Dendritic cell treated with granulocyte-macrophage colony-stimulating factor and Interleukin-4, amounts not matched to agents 40 ng/mL and 50 ng/mL, for 4 days (primary cell): ENCODE measurements at regions not wholly inside any gene's neighbourhood (a gene's known extent, or its start where the extent isn't known, plus 50 kb on each side); places are given as distances from the start of the nearest gene placed in this dataset.

ENCODE experiments used
- H3K27ac Mint-ChIP-seq: one replicate; pipeline ENCODE4 v1.8.0; 2022; ENCODE audit warnings: mild to moderate bottlenecking, mixed read lengths
- H3K27me3 Mint-ChIP-seq: one replicate; pipeline ENCODE4 v1.8.0; 2022; ENCODE audit warnings: mild to moderate bottlenecking, mixed read lengths
- H3K36me3 Mint-ChIP-seq: one replicate; pipeline ENCODE4 v1.8.0; 2022; ENCODE audit warnings: low read depth, mixed read lengths
- H3K4me1 Mint-ChIP-seq: one replicate; pipeline ENCODE4 v1.8.0; 2022; ENCODE audit warnings: low read depth, mixed read lengths
- H3K4me3 Mint-ChIP-seq: one replicate; pipeline ENCODE4 v1.8.0; 2022; ENCODE audit warnings: mild to moderate bottlenecking, moderate library complexity, mixed read lengths
- H3K9me3 Mint-ChIP-seq: one replicate; pipeline ENCODE4 v1.8.0; 2022; ENCODE audit warnings: mixed read lengths
- intact Hi-C: fragments of 100-400 bp; cut with micrococcal nuclease; formaldehyde crosslinking; loops from one replicate; pipeline ENCODE4 v1.15.0; 2022

GRCh38 chr7:136652635-136653370 lies 215.6 kb upstream of the CHRM2 start:
- Mint-ChIP-seq H3K27me3 (no peaks in the 10 kb centered on the region), H3K27ac (no peak overlapping the region), H3K4me3 (no peak overlapping the region), H3K36me3 (no peaks in the 10 kb centered on the region), H3K4me1 (no peaks in the 10 kb centered on the region), H3K9me3 (peaks cover 39% of the 10 kb centered on the region)
- intact Hi-C loops = no loop called here

GRCh38 chr7:136640977-136641376 lies 227.5 kb upstream of the CHRM2 start:
- no peak overlapping the region for H3K27ac Mint-ChIP-seq
- H3K4me3 Mint-ChIP-seq = no peak overlapping the region
- no peaks in the 10 kb centered on the region for H3K36me3 Mint-ChIP-seq
- intact Hi-C loops = no loop called here
- H3K4me1 Mint-ChIP-seq = no peaks in the 10 kb centered on the region
- no peaks in the 10 kb centered on the region for H3K27me3 Mint-ChIP-seq
- H3K9me3 Mint-ChIP-seq = no peaks in the 10 kb centered on the region

- Mint-ChIP-seq H3K4me1 (no peaks in the 10 kb centered on the region), H3K36me3 (no peaks in the 10 kb centered on the region), H3K9me3 (peaks cover 15% of the 10 kb centered on the region), H3K27ac (no peak overlapping the region), H3K4me3 (no peak overlapping the region), H3K27me3 (no peaks in the 10 kb centered on the region)
- intact Hi-C loops = no loop called here
Observed at GRCh38 chr7:136637813-136638212, 230.6 kb upstream of the CHRM2 start.

GRCh38 chr7:136635751-136636150 lies 232.7 kb upstream of the CHRM2 start:
- Mint-ChIP-seq H3K27me3 (no peaks in the 10 kb centered on the region), H3K4me3 (no peak overlapping the region), H3K9me3 (peaks cover 20% of the 10 kb centered on the region), H3K27ac (no peak overlapping the region), H3K36me3 (no peaks in the 10 kb centered on the region), H3K4me1 (no peaks in the 10 kb centered on the region)
- intact Hi-C loops = no loop called here

GRCh38 chr7:136618818-136619217 lies 249.6 kb upstream of the CHRM2 start:
- H3K36me3 Mint-ChIP-seq = no peaks in the 10 kb centered on the region
- no peaks in the 10 kb centered on the region for H3K4me1 Mint-ChIP-seq
- H3K9me3 Mint-ChIP-seq = peaks cover 25% of the 10 kb centered on the region
- intact Hi-C loops = no loop called here
- H3K4me3 Mint-ChIP-seq = no peak overlapping the region
- H3K27ac Mint-ChIP-seq = no peak overlapping the region
- H3K27me3 Mint-ChIP-seq = no peaks in the 10 kb centered on the region

- Mint-ChIP-seq H3K27ac (no peak overlapping the region), H3K27me3 (no peaks in the 10 kb centered on the region), H3K4me1 (no peaks in the 10 kb centered on the region), H3K36me3 (no peaks in the 10 kb centered on the region), H3K4me3 (no peak overlapping the region), H3K9me3 (peaks cover 36% of the 10 kb centered on the region)
- intact Hi-C loops = no loop called here
Observed at GRCh38 chr7:136617176-136617575, 251.3 kb upstream of the CHRM2 start.

GRCh38 chr7:136605532-136606329 lies 262.7 kb upstream of the CHRM2 start:
- no peaks in the 10 kb centered on the region for H3K4me1 Mint-ChIP-seq
- H3K4me3 Mint-ChIP-seq = no peak overlapping the region
- H3K36me3 Mint-ChIP-seq = no peaks in the 10 kb centered on the region
- H3K9me3 Mint-ChIP-seq = peaks cover 36% of the 10 kb centered on the region
- no peaks in the 10 kb centered on the region for H3K27me3 Mint-ChIP-seq
- intact Hi-C loops = no loop called here
- H3K27ac Mint-ChIP-seq = no peak overlapping the region

GRCh38 chr7:136601772-136602171 lies 266.7 kb upstream of the CHRM2 start:
- Mint-ChIP-seq H3K36me3 (no peaks in the 10 kb centered on the region), H3K27me3 (no peaks in the 10 kb centered on the region), H3K4me3 (no peak overlapping the region), H3K4me1 (no peaks in the 10 kb centered on the region), H3K9me3 (peaks cover 57% of the 10 kb centered on the region), H3K27ac (no peak overlapping the region)
- intact Hi-C loops = no loop called here

- H3K36me3 Mint-ChIP-seq = no peaks in the 10 kb centered on the region
- H3K27ac Mint-ChIP-seq = no peak overlapping the region
- intact Hi-C loops = no loop called here
- H3K27me3 Mint-ChIP-seq = no peaks in the 10 kb centered on the region
- no peaks in the 10 kb centered on the region for H3K4me1 Mint-ChIP-seq
- peaks cover 58% of the 10 kb centered on the region for H3K9me3 Mint-ChIP-seq
- no peak overlapping the region for H3K4me3 Mint-ChIP-seq
Observed at GRCh38 chr7:136600475-136600874, 268.0 kb upstream of the CHRM2 start.

- Mint-ChIP-seq H3K9me3 (peaks cover 32% of the 10 kb centered on the region), H3K4me3 (no peak overlapping the region)
Observed at GRCh38 chr7:136594739-136595144, 273.7 kb upstream of the CHRM2 start.

GRCh38 chr7:136588216-136588615 lies 280.2 kb upstream of the CHRM2 start:
- H3K27me3 Mint-ChIP-seq = no peaks in the 10 kb centered on the region
- intact Hi-C loops = no loop called here
- H3K4me3 Mint-ChIP-seq = no peak overlapping the region
- H3K9me3 Mint-ChIP-seq = peaks cover 8% of the 10 kb centered on the region
- H3K27ac Mint-ChIP-seq = no peak overlapping the region
- no peaks in the 10 kb centered on the region for H3K4me1 Mint-ChIP-seq
- no peaks in the 10 kb centered on the region for H3K36me3 Mint-ChIP-seq

More at GRCh38 chr7:136594739-136595144, 273.7 kb upstream of the CHRM2 start:
- Mint-ChIP-seq H3K4me1 (no peaks in the 10 kb centered on the region), H3K27me3 (no peaks in the 10 kb centered on the region), H3K27ac (no peak overlapping the region), H3K36me3 (no peaks in the 10 kb centered on the region)
- intact Hi-C loops = no loop called here

GRCh38 chr7:136585954-136586670 lies 282.3 kb upstream of the CHRM2 start:
- Mint-ChIP-seq H3K9me3 (peaks cover 8% of the 10 kb centered on the region), H3K4me1 (no peaks in the 10 kb centered on the region), H3K4me3 (no peak overlapping the region), H3K36me3 (no peaks in the 10 kb centered on the region), H3K27ac (no peak overlapping the region), H3K27me3 (no peaks in the 10 kb centered on the region)
- intact Hi-C loops = no loop called here

GRCh38 chr7:136566491-136566890 lies 302.0 kb upstream of the CHRM2 start:
- Mint-ChIP-seq H3K4me3 (no peak overlapping the region), H3K27ac (no peak overlapping the region), H3K9me3 (peaks cover 42% of the 10 kb centered on the region), H3K4me1 (no peaks in the 10 kb centered on the region), H3K27me3 (no peaks in the 10 kb centered on the region), H3K36me3 (no peaks in the 10 kb centered on the region)
- intact Hi-C loops = no loop called here

- H3K4me1 Mint-ChIP-seq = no peaks in the 10 kb centered on the region
- intact Hi-C loops = no loop called here
- no peaks in the 10 kb centered on the region for H3K27me3 Mint-ChIP-seq
- H3K9me3 Mint-ChIP-seq = peaks cover 15% of the 10 kb centered on the region
- no peak overlapping the region for H3K4me3 Mint-ChIP-seq
- no peak overlapping the region for H3K27ac Mint-ChIP-seq
- no peaks in the 10 kb centered on the region for H3K36me3 Mint-ChIP-seq
Observed at GRCh38 chr7:136555933-136556332, 312.5 kb upstream of the CHRM2 start.
